A673 (cell line): ENCODE measurements at regions not wholly inside any gene's neighbourhood (a gene's known extent, or its start where the extent isn't known, plus 50 kb on each side); places are given as distances from the start of the nearest gene placed in this dataset.
A peak's percentile ranks its signal among the peaks of the same experiment; 100 is the strongest.

Source experiments
- BruUV-seq: library from RNA; stranded (reverse); fragments of 400-500 nt; replicated peaks from 2 replicates; lab custom pipeline; 2021; lab: Mats Ljungman, UMichigan
- CTCF ChIA-PET: fragments of 300-600 bp; sonication (Branson Sonifier 250); formaldehyde crosslinking; loops from one replicate; lab custom pipeline; 2022; ENCODE audit warnings: antibody characterized with exemption; lab: Charles Lee
- POLR2A ChIA-PET: fragments of 300-600 bp; sonication (Branson Sonifier 250); formaldehyde crosslinking; loops from one replicate; lab custom pipeline; 2022; ENCODE audit warnings: antibody characterized with exemption; ENCODE audit not compliant: low non-redundant PET; lab: Charles Lee
- DNase-seq: peaks from one replicate; pipeline ENCODE4 v3.0.0-alpha.2; 2015; ENCODE audit warnings: low spot score
- H3K27ac ChIP-seq: fragments of 200-600 bp; sonication (generic); 2 replicates; pipeline ENCODE4 v1.5.1; 2016; ENCODE audit warnings: mixed run types, low read depth, mild to moderate bottlenecking, mixed read lengths, antibody characterized with exemption, low read length; ENCODE audit not compliant: poor library complexity, severe bottlenecking
- H3K27me3 ChIP-seq: fragments of 200-600 bp; sonication (generic); replicated peaks from 2 replicates; pipeline ENCODE4 v1.6.1; 2017; ENCODE audit warnings: mixed run types, low read depth, mild to moderate bottlenecking, mixed read lengths, antibody characterized with exemption, low read length; ENCODE audit not compliant: insufficient read depth, poor library complexity
- H3K36me3 ChIP-seq: fragments of 200-600 bp; sonication (generic); 2 replicates; pipeline ENCODE4 v1.6.1; 2016; ENCODE audit warnings: mixed run types, mild to moderate bottlenecking, mixed read lengths, antibody characterized with exemption, low read length; ENCODE audit not compliant: insufficient read depth, poor library complexity, severe bottlenecking
- H3K4me1 ChIP-seq: fragments of 200-600 bp; sonication (generic); 2 replicates; pipeline ENCODE4 v1.6.1; 2017; ENCODE audit warnings: mixed run types, mild to moderate bottlenecking, mixed read lengths, antibody characterized with exemption, low read length; ENCODE audit not compliant: insufficient read depth, poor library complexity, severe bottlenecking
- H3K4me3 ChIP-seq: fragments of 200-600 bp; sonication (generic); 2 replicates; pipeline ENCODE4 v1.5.1; 2016; ENCODE audit warnings: low read depth, mixed run types, mild to moderate bottlenecking, mixed read lengths, low read length; ENCODE audit not compliant: poor library complexity, severe bottlenecking
- H3K9me3 ChIP-seq: fragments of 200-600 bp; sonication (generic); 2 replicates; pipeline ENCODE4 v1.6.1; 2016; ENCODE audit warnings: mixed run types, low read depth, mild to moderate bottlenecking, mixed read lengths, antibody characterized with exemption, low read length; ENCODE audit not compliant: poor library complexity, severe bottlenecking
- CTCF ChIP-seq: fragments of 300-800, 200-600 bp; sonication (generic); conservative IDR thresholded peaks from 2 replicates; pipeline ENCODE4 v1.5.1; 2017; ENCODE audit warnings: low read depth, mild to moderate bottlenecking, antibody characterized with exemption, low read length, moderate library complexity, mixed read lengths
- EZH2 ChIP-seq: fragments of 200-600 bp; sonication (generic); IDR thresholded peaks from 2 replicates; pipeline ENCODE4 v1.6.1; 2017; ENCODE audit warnings: borderline replicate concordance, low read depth, mild to moderate bottlenecking, mixed read lengths, antibody characterized with exemption, low read length; ENCODE audit not compliant: poor library complexity, severe bottlenecking
- intact Hi-C: fragments of 100-400 bp; cut with micrococcal nuclease; formaldehyde crosslinking; loops from one replicate; pipeline ENCODE4 v1.10.0; 2022; ENCODE audit not compliant: unreplicated experiment

DNA sequence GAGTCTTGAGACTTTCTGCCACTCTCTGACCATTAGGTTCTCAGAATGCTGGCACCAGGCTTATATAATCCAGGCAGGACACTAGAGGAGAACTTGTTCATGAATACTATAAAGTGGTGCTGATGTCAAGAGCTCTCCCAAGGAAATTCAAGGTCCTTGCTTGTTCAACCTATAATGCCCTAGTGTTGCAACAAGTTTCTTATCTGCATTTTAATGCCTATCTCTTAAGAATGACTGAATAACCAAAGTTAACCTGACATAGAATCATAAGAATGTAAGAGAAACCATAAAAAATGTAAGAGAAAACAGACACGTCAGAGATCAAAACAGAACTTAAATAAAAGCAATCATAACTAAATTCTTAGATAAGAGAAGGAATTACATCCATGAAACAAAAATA lies 640.8 kb upstream of the SGCD start:
- H3K27me3 ChIP-seq = no peaks in the 10 kb centered on the region
- no peaks in the 10 kb centered on the region for H3K9me3 ChIP-seq
- CTCF ChIA-PET = no interaction called here
- no peaks in the 10 kb centered on the region for H3K4me1 ChIP-seq
- H3K36me3 ChIP-seq = no peaks in the 10 kb centered on the region
- no peak for DNase-seq
- TF ChIP-seq CTCF (no peak), EZH2 (no peak)
- BruUV-seq = no TSS peak
- H3K4me3 ChIP-seq = no peak overlapping the region
- POLR2A ChIA-PET = no interaction called here
- H3K27ac ChIP-seq = no peak overlapping the region
- intact Hi-C loops = no loop called here

- Histone ChIP-seq H3K9me3 (no peaks in the 10 kb centered on the region), H3K27me3 (no peaks in the 10 kb centered on the region), H3K27ac (no peak overlapping the region), H3K4me1 (no peaks in the 10 kb centered on the region), H3K36me3 (no peaks in the 10 kb centered on the region), H3K4me3 (no peak overlapping the region)
- DNase-seq = peak; percentile 0
- ChIA-PET POLR2A (no interaction called here), CTCF (no interaction called here)
- TF ChIP-seq CTCF = no peak
- intact Hi-C loops = no loop called here
- BruUV-seq = no TSS peak
These were observed 637.6 kb upstream of the SGCD start for GRCh38 chr5:155689406-155689805.

GRCh38 chr5:155696362-155696761 lies 630.6 kb upstream of the SGCD start:
- Histone ChIP-seq H3K9me3 (no peaks in the 10 kb centered on the region), H3K4me3 (no peak overlapping the region), H3K4me1 (no peaks in the 10 kb centered on the region), H3K27me3 (no peaks in the 10 kb centered on the region), H3K27ac (no peak overlapping the region), H3K36me3 (no peaks in the 10 kb centered on the region)
- CTCF ChIA-PET = no interaction called here
- POLR2A ChIA-PET = no interaction called here
- intact Hi-C loops = no loop called here
- no TSS peak for BruUV-seq
- no peak for DNase-seq
- TF ChIP-seq EZH2 = no peak
- TF ChIP-seq CTCF = no peak
